OCI-LY7 (cell line): ENCODE measurements at regions not wholly inside any gene's neighbourhood (a gene's known extent, or its start where the extent isn't known, plus 50 kb on each side); places are given as distances from the start of the nearest gene placed in this dataset.

Experiments
- BruUV-seq: library from RNA; stranded (reverse); fragments of 400-500 nt; replicated peaks from 2 replicates; lab custom pipeline; 2021; lab: Mats Ljungman, UMichigan
- CTCF ChIA-PET: fragments of 300-600 bp; sonication (Branson Sonifier 250); formaldehyde crosslinking; loops from one replicate; lab custom pipeline; 2022; ENCODE audit warnings: antibody characterized with exemption; ENCODE audit not compliant: unreplicated experiment; lab: Charles Lee
- POLR2A ChIA-PET: fragments of 300-600 bp; sonication (Branson Sonifier 250); formaldehyde crosslinking; loops from one replicate; lab custom pipeline; 2022; ENCODE audit warnings: antibody characterized with exemption; lab: Charles Lee
- DNase-seq: peaks from one replicate; pipeline ENCODE4 v3.0.0-alpha.2; 2015; ENCODE audit warnings: low spot score
- H2AFZ ChIP-seq: fragments of 200-600 bp; sonication (generic), shearing (Covaris generic); 2 replicates; pipeline ENCODE4 v1.6.1; 2014; ENCODE audit warnings: mild to moderate bottlenecking, antibody characterized with exemption, low read length, moderate library complexity
- H3K27ac ChIP-seq: fragments of 200-600 bp; sonication (generic); 2 replicates; pipeline ENCODE4 v1.5.1; 2014; ENCODE audit warnings: mixed run types, low read depth, mild to moderate bottlenecking, moderate library complexity, low read length, inconsistent platforms; ENCODE audit not compliant: poor library complexity, severe bottlenecking
- H3K36me3 ChIP-seq: fragments of 200-600 bp; sonication (generic); 2 replicates; pipeline ENCODE4 v1.6.1; 2014; ENCODE audit warnings: mild to moderate bottlenecking, antibody characterized with exemption, low read length, moderate library complexity, mixed read lengths; ENCODE audit not compliant: insufficient read depth
- H3K4me1 ChIP-seq: fragments of 200-600 bp; sonication (generic); 2 replicates; pipeline ENCODE4 v1.5.1; 2014; ENCODE audit warnings: mild to moderate bottlenecking, low read length; ENCODE audit not compliant: insufficient read depth, poor library complexity, severe bottlenecking
- H3K4me2 ChIP-seq: fragments of 200-600 bp; sonication (generic); 2 replicates; pipeline ENCODE4 v1.6.1; 2014; ENCODE audit warnings: mild to moderate bottlenecking, low read length
- H3K4me3 ChIP-seq: fragments of 200-600 bp; sonication (generic); 2 replicates; pipeline ENCODE4 v1.5.1; 2014; ENCODE audit warnings: mild to moderate bottlenecking, low read depth, low read length; ENCODE audit not compliant: poor library complexity, severe bottlenecking
- H3K79me2 ChIP-seq: fragments of 200-600 bp; sonication (generic); 2 replicates; pipeline ENCODE4 v1.6.1; 2016; ENCODE audit warnings: low read depth, mild to moderate bottlenecking, low read length, moderate library complexity, mixed read lengths; ENCODE audit not compliant: insufficient read depth
- H3K9me2 ChIP-seq: fragments of 200-600 bp; sonication (generic); 2 replicates; pipeline ENCODE4 v1.6.1; 2016; ENCODE audit warnings: mild to moderate bottlenecking, low read length, mixed read lengths; ENCODE audit not compliant: insufficient read depth
- H3K9me3 ChIP-seq: fragments of 200-600 bp; sonication (generic); 2 replicates; pipeline ENCODE4 v1.6.1; 2014; ENCODE audit warnings: mild to moderate bottlenecking, mixed run types, low read length, mixed read lengths
- H4K20me1 ChIP-seq: fragments of 200-600 bp; sonication (generic); 2 replicates; pipeline ENCODE4 v1.6.1; 2014; ENCODE audit warnings: mild to moderate bottlenecking, antibody characterized with exemption, low read length, moderate library complexity, mixed read lengths; ENCODE audit not compliant: insufficient read depth
- EZH2phosphoT487 ChIP-seq: fragments of 200-600 bp; sonication (generic); IDR thresholded peaks from 2 replicates; pipeline ENCODE4 v1.6.1; 2018; ENCODE audit warnings: low read depth, borderline replicate concordance, mild to moderate bottlenecking, mixed run types, antibody characterized with exemption, low read length, moderate library complexity, mixed read lengths
- intact Hi-C: fragments of 100-400 bp; cut with micrococcal nuclease; formaldehyde crosslinking; loops from one replicate; pipeline ENCODE4 v1.10.0; 2022; ENCODE audit not compliant: unreplicated experiment
- TF ChIP-seq, protein P1 (sequence below): fragments of 200-600 bp; sonication (generic); conservative IDR thresholded peaks from 2 replicates; pipeline ENCODE4 v1.5.1; 2014; ENCODE audit warnings: mild to moderate bottlenecking, antibody characterized with exemption, low read length, moderate library complexity, mixed read lengths

DNA sequence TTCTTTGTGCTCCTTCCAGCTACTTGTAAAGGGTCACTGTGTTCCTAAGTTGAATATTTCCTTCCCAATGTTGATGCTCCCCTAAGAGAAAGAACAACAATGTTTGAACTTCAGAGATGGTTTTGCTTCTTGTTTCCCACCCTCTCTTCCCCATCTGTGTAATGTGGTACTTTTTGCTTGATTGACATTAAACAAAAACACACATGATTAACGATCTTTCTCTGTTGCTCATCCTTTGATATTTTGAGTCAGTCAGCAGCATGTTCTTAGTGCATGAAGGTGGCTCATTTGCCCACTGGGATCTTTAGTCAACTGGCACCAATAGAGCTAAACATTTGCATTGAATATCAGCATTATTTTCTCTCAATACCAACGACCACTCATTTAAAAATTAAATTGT is 313.0 kb upstream of the RIOK2 start:
- CTCF ChIA-PET = no interaction called here
- TF ChIP-seq, protein P1, sequence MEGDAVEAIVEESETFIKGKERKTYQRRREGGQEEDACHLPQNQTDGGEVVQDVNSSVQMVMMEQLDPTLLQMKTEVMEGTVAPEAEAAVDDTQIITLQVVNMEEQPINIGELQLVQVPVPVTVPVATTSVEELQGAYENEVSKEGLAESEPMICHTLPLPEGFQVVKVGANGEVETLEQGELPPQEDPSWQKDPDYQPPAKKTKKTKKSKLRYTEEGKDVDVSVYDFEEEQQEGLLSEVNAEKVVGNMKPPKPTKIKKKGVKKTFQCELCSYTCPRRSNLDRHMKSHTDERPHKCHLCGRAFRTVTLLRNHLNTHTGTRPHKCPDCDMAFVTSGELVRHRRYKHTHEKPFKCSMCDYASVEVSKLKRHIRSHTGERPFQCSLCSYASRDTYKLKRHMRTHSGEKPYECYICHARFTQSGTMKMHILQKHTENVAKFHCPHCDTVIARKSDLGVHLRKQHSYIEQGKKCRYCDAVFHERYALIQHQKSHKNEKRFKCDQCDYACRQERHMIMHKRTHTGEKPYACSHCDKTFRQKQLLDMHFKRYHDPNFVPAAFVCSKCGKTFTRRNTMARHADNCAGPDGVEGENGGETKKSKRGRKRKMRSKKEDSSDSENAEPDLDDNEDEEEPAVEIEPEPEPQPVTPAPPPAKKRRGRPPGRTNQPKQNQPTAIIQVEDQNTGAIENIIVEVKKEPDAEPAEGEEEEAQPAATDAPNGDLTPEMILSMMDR = no peak
- TF ChIP-seq EZH2phosphoT487 = no peak
- Histone ChIP-seq H3K9me3 (no peaks in the 10 kb centered on the region), H2AFZ (no peak overlapping the region), H3K9me2 (no peaks in the 10 kb centered on the region), H3K36me3 (no peaks in the 10 kb centered on the region), H3K27ac (no peak overlapping the region), H3K4me3 (no peak overlapping the region), H4K20me1 (no peaks in the 10 kb centered on the region), H3K79me2 (no peaks in the 10 kb centered on the region), H3K4me2 (no peak overlapping the region), H3K4me1 (no peaks in the 10 kb centered on the region)
- no TSS peak for BruUV-seq
- POLR2A ChIA-PET = interaction anchor here (1.5 kb wide), 1 partner anchor 15 kb away, joined by 3 read pairs; no protein-coding TSS in a partner anchor
- intact Hi-C loops = no loop called here
- no peak for DNase-seq

DNA sequence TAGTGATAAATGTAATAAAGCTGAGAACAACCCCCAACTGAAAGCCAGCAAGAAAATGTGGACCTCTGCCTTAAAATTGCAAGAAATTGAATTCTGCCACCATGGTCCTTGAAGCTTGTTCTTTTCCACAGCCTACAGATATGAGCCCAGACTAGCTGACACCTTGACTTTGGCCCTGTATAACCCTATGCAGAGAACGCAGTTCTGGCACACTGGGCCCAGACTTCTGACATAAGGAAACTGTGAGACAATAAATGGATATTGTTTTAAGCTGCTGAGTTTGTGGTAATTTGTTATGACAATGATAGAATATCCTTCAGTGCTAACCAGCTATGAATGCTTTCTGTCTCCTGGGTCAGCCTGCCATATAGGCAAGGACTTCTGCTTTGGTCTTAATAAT is 315.6 kb upstream of the RIOK2 start:
- Histone ChIP-seq H3K79me2 (no peaks in the 10 kb centered on the region), H3K4me2 (no peak overlapping the region), H3K27ac (no peak overlapping the region), H3K9me3 (no peaks in the 10 kb centered on the region), H2AFZ (no peak overlapping the region), H3K36me3 (no peaks in the 10 kb centered on the region), H4K20me1 (no peaks in the 10 kb centered on the region), H3K4me3 (no peak overlapping the region), H3K9me2 (no peaks in the 10 kb centered on the region), H3K4me1 (no peaks in the 10 kb centered on the region)
- no peak for DNase-seq
- intact Hi-C loops = no loop called here
- no TSS peak for BruUV-seq
- CTCF ChIA-PET = no interaction called here
- POLR2A ChIA-PET = no interaction called here
- TF ChIP-seq, protein P1 = no peak
- no peak for TF ChIP-seq EZH2phosphoT487

DNA sequence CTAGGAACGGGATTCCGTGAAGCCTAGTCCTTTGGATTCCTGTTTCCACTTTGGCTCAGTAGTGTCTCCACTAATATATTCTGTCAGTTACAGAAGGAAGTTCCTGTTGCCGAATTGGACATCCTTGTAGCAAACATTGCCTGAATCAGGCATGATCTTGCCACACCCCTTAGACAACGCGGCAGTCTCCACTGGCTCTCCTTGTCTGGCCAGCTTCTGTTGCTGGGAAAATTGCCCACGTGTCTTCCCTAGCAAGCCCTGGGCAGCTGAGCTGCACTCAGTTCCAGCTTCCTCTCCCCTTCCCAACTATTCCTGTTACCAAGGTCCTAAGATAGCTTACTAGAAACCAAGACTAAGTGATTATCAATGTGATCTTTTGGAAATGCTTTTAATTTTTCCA is 316.6 kb upstream of the RIOK2 start:
- no TSS peak for BruUV-seq
- intact Hi-C loops = no loop called here
- no peak overlapping the region for H3K4me3 ChIP-seq
- no peak for TF ChIP-seq EZH2phosphoT487
- TF ChIP-seq, protein P1 = no peak
- H3K9me2 ChIP-seq = no peaks in the 10 kb centered on the region
- ChIA-PET POLR2A (no interaction called here), CTCF (no interaction called here)
- no peaks in the 10 kb centered on the region for H3K79me2 ChIP-seq
- no peak overlapping the region for H2AFZ ChIP-seq
- no peak overlapping the region for H3K4me2 ChIP-seq
- no peak overlapping the region for H3K27ac ChIP-seq
- no peaks in the 10 kb centered on the region for H3K4me1 ChIP-seq
- H3K36me3 ChIP-seq = no peaks in the 10 kb centered on the region
- DNase-seq = no peak
- H3K9me3 ChIP-seq = no peaks in the 10 kb centered on the region
- H4K20me1 ChIP-seq = no peaks in the 10 kb centered on the region
